ENCODE measurements at regions not wholly inside any gene's neighbourhood (a gene's known extent, or its start where the extent isn't known, plus 50 kb on each side); places are given as distances from the start of the nearest gene placed in this dataset.
"Not testable (repeated sequence)": the region's sequence is repeated elsewhere in the genome, so short reads cannot be mapped to it uniquely, and the experiment has no call there.

- H3K27ac ChIP-seq, result no peak overlapping the region
- CTCF ChIA-PET, result no interaction called here
- POLR2A ChIA-PET (ENCODE audit: low non-redundant PET), result no interaction called here
- no peak for DNase-seq (ENCODE audit: low spot score)
- TF ChIP-seq CTCF (conservative IDR thresholded peaks at IDR 0.05; ENCODE audit: low read depth), result no peak
Observed at GRCh38 chr2:146721486-146721885, 1123.3 kb upstream of the ACVR2A start.

- ChIA-PET CTCF (interaction anchor here (1.0 kb wide), 1 partner anchor 14 kb away, joined by 3 read pairs; no protein-coding TSS in a partner anchor), POLR2A (ENCODE audit: low non-redundant PET) (no interaction called here)
- TF ChIP-seq CTCF (conservative IDR thresholded peaks at IDR 0.05; ENCODE audit: low read depth), result no peak
- no peak overlapping the region for H3K27ac ChIP-seq
- no peak for DNase-seq (ENCODE audit: low spot score)
Observed at GRCh38 chr2:146720170-146720569, 1124.7 kb upstream of the ACVR2A start.

- ChIA-PET POLR2A (ENCODE audit: low non-redundant PET) (no interaction called here), CTCF (no interaction called here)
- H3K27ac ChIP-seq, result no peak overlapping the region
- DNase-seq (ENCODE audit: low spot score), result no peak
- no peak for TF ChIP-seq CTCF (conservative IDR thresholded peaks at IDR 0.05; ENCODE audit: low read depth)
Observed at GRCh38 chr2:146716591-146716990, 1128.2 kb upstream of the ACVR2A start.

- no peak for DNase-seq (ENCODE audit: low spot score)
- no peak overlapping the region for H3K27ac ChIP-seq
- POLR2A ChIA-PET (ENCODE audit: low non-redundant PET), result no interaction called here
- CTCF ChIA-PET, result no interaction called here
- TF ChIP-seq CTCF (conservative IDR thresholded peaks at IDR 0.05; ENCODE audit: low read depth), result no peak
Observed at GRCh38 chr2:146709004-146709403, 1135.8 kb upstream of the ACVR2A start.

GRCh38 chr2:146701183-146701582 is 1143.6 kb upstream of the ACVR2A start:
- DNase-seq (ENCODE audit: low spot score), result no peak
- no peak overlapping the region for H3K27ac ChIP-seq
- ChIA-PET POLR2A (ENCODE audit: low non-redundant PET) (no interaction called here), CTCF (no interaction called here)
- no peak for TF ChIP-seq CTCF (conservative IDR thresholded peaks at IDR 0.05; ENCODE audit: low read depth)

- ChIA-PET CTCF (interaction anchor here (0.5 kb wide), 1 partner anchor 9 kb away, joined by 4 read pairs; no protein-coding TSS in a partner anchor), POLR2A (ENCODE audit: low non-redundant PET) (no interaction called here)
- DNase-seq (ENCODE audit: low spot score), result no peak
- no peak for TF ChIP-seq CTCF (conservative IDR thresholded peaks at IDR 0.05; ENCODE audit: low read depth)
- no peak overlapping the region for H3K27ac ChIP-seq
Observed at GRCh38 chr2:146697307-146697706, 1147.5 kb upstream of the ACVR2A start.

GRCh38 chr2:146696787-146697186 is 1148.0 kb upstream of the ACVR2A start:
- DNase-seq (ENCODE audit: low spot score); CTCF ChIA-PET; H3K27ac ChIP-seq; POLR2A ChIA-PET (ENCODE audit: low non-redundant PET): not testable (repeated sequence)
